ENCODE measurements at regions not wholly inside any gene's neighbourhood (a gene's known extent, or its start where the extent isn't known, plus 50 kb on each side); places are given as distances from the start of the nearest gene placed in this dataset.
A peak's percentile ranks its signal among the peaks of the same experiment; 100 is the strongest.

- peak; percentile 72 to 80 for DNase-seq
- Histone ChIP-seq H3K9ac (ENCODE audit: low read length) (no peak overlapping the region), H3K23ac (ENCODE audit: low read length) (no peak overlapping the region), H4K12ac (ENCODE audit: low read depth, low read length) (no peak overlapping the region), H3K27me3 (ENCODE audit: insufficient read depth, low read length) (no peaks in the 10 kb centered on the region), H3K27ac (ENCODE audit: low read depth, low read length) (no peak overlapping the region), H2AK5ac (ENCODE audit: low read length) (no peak overlapping the region), H3K36me3 (ENCODE audit: control insufficient read depth in 1 of 2, insufficient read depth in 2 of 2, low read length in 2 of 2) (no peaks in the 10 kb centered on the region), H3K4ac (ENCODE audit: low read depth, low read length) (no peak overlapping the region), H2BK5ac (ENCODE audit: low read depth, low read length, poor library complexity) (no peak overlapping the region), H2BK120ac (ENCODE audit: insufficient read depth, low read length, poor library complexity) (no peak overlapping the region), H3K9me3 (ENCODE audit: insufficient read depth, low read depth, low read length) (no peaks in the 10 kb centered on the region), H3K4me2 (ENCODE audit: low read length) (no peak overlapping the region), H4K91ac (ENCODE audit: low read depth, low read length) (no peak overlapping the region), H3K4me1 (ENCODE audit: control insufficient read depth in 1 of 2, insufficient read depth in 2 of 2, low read length in 2 of 2) (no peaks in the 10 kb centered on the region), H4K8ac (ENCODE audit: low read depth, low read length) (no peak overlapping the region), H3K4me3 (ENCODE audit: low read depth, low read length) (no peak overlapping the region), H3K79me1 (ENCODE audit: low read length) (no peaks in the 10 kb centered on the region), H3K18ac (ENCODE audit: low read length) (no peak overlapping the region), H3K14ac (ENCODE audit: low read length) (no peak overlapping the region), H2BK12ac (ENCODE audit: low read length) (no peak overlapping the region), H3K79me2 (ENCODE audit: control insufficient read depth, insufficient read depth, low read length, poor library complexity) (no peaks in the 10 kb centered on the region), H2AFZ (ENCODE audit: insufficient read depth, low read length, poor library complexity) (no peak overlapping the region)
- no CpG with 5 or more reads among the region's 8 CpGs for WGBS (ENCODE audit: extremely low coverage, insufficient coverage, insufficient read length)
Measured at GRCh38 chr5:174837919-174838902, 113.8 kb downstream of the MSX2 start.

- DNase-seq = no peak
- H4K91ac ChIP-seq (ENCODE audit: low read depth, low read length) = no peak overlapping the region
- H3K27ac ChIP-seq (ENCODE audit: low read depth, low read length) = no peak overlapping the region
- H3K18ac ChIP-seq (ENCODE audit: low read length) = no peak overlapping the region
- no peak overlapping the region for H3K4me3 ChIP-seq (ENCODE audit: low read depth, low read length)
- no peak overlapping the region for H2BK5ac ChIP-seq (ENCODE audit: low read depth, low read length, poor library complexity)
- no peaks in the 10 kb centered on the region for H3K36me3 ChIP-seq (ENCODE audit: control insufficient read depth in 1 of 2, insufficient read depth in 2 of 2, low read length in 2 of 2)
- H3K23ac ChIP-seq (ENCODE audit: low read length) = no peak overlapping the region
- H3K4ac ChIP-seq (ENCODE audit: low read depth, low read length) = no peak overlapping the region
- H3K27me3 ChIP-seq (ENCODE audit: insufficient read depth, low read length) = no peaks in the 10 kb centered on the region
- H3K4me2 ChIP-seq (ENCODE audit: low read length) = no peak overlapping the region
- H2AK5ac ChIP-seq (ENCODE audit: low read length) = no peak overlapping the region
- H3K9ac ChIP-seq (ENCODE audit: low read length) = no peak overlapping the region
- H3K14ac ChIP-seq (ENCODE audit: low read length) = no peak overlapping the region
- H2BK120ac ChIP-seq (ENCODE audit: insufficient read depth, low read length, poor library complexity) = no peak overlapping the region
- H3K9me3 ChIP-seq (ENCODE audit: insufficient read depth, low read depth, low read length) = no peaks in the 10 kb centered on the region
- H2AFZ ChIP-seq (ENCODE audit: insufficient read depth, low read length, poor library complexity) = no peak overlapping the region
- no peaks in the 10 kb centered on the region for H3K79me1 ChIP-seq (ENCODE audit: low read length)
- no peak overlapping the region for H4K8ac ChIP-seq (ENCODE audit: low read depth, low read length)
- WGBS (ENCODE audit: extremely low coverage, insufficient coverage, insufficient read length) = no CpG with 5 or more reads among the region's 5 CpGs
- no peaks in the 10 kb centered on the region for H3K4me1 ChIP-seq (ENCODE audit: control insufficient read depth in 1 of 2, insufficient read depth in 2 of 2, low read length in 2 of 2)
- no peak overlapping the region for H4K12ac ChIP-seq (ENCODE audit: low read depth, low read length)
- no peak overlapping the region for H2BK12ac ChIP-seq (ENCODE audit: low read length)
- no peaks in the 10 kb centered on the region for H3K79me2 ChIP-seq (ENCODE audit: control insufficient read depth, insufficient read depth, low read length, poor library complexity)
Measured at GRCh38 chr5:174834081-174834480, 109.7 kb downstream of the MSX2 start.

- no peak overlapping the region for H3K4me3 ChIP-seq (ENCODE audit: low read depth, low read length)
- DNase-seq = no peak
- no peak overlapping the region for H2BK120ac ChIP-seq (ENCODE audit: insufficient read depth, low read length, poor library complexity)
- no peak overlapping the region for H4K12ac ChIP-seq (ENCODE audit: low read depth, low read length)
- H3K9me3 ChIP-seq (ENCODE audit: insufficient read depth, low read depth, low read length) = no peaks in the 10 kb centered on the region
- H3K79me1 ChIP-seq (ENCODE audit: low read length) = no peaks in the 10 kb centered on the region
- H2BK12ac ChIP-seq (ENCODE audit: low read length) = no peak overlapping the region
- no peak overlapping the region for H3K27ac ChIP-seq (ENCODE audit: low read depth, low read length)
- H2AK5ac ChIP-seq (ENCODE audit: low read length) = no peak overlapping the region
- H4K91ac ChIP-seq (ENCODE audit: low read depth, low read length) = no peak overlapping the region
- H3K9ac ChIP-seq (ENCODE audit: low read length) = no peak overlapping the region
- WGBS (ENCODE audit: extremely low coverage, insufficient coverage, insufficient read length) = no CpG with 5 or more reads among the region's 2 CpGs
- no peak overlapping the region for H4K8ac ChIP-seq (ENCODE audit: low read depth, low read length)
- no peaks in the 10 kb centered on the region for H3K4me1 ChIP-seq (ENCODE audit: control insufficient read depth in 1 of 2, insufficient read depth in 2 of 2, low read length in 2 of 2)
- H2AFZ ChIP-seq (ENCODE audit: insufficient read depth, low read length, poor library complexity) = no peak overlapping the region
- no peaks in the 10 kb centered on the region for H3K36me3 ChIP-seq (ENCODE audit: control insufficient read depth in 1 of 2, insufficient read depth in 2 of 2, low read length in 2 of 2)
- H3K14ac ChIP-seq (ENCODE audit: low read length) = no peak overlapping the region
- no peaks in the 10 kb centered on the region for H3K79me2 ChIP-seq (ENCODE audit: control insufficient read depth, insufficient read depth, low read length, poor library complexity)
- no peaks in the 10 kb centered on the region for H3K27me3 ChIP-seq (ENCODE audit: insufficient read depth, low read length)
- no peak overlapping the region for H3K4me2 ChIP-seq (ENCODE audit: low read length)
- no peak overlapping the region for H3K23ac ChIP-seq (ENCODE audit: low read length)
- H3K4ac ChIP-seq (ENCODE audit: low read depth, low read length) = no peak overlapping the region
- H3K18ac ChIP-seq (ENCODE audit: low read length) = no peak overlapping the region
- H2BK5ac ChIP-seq (ENCODE audit: low read depth, low read length, poor library complexity) = no peak overlapping the region
Measured at GRCh38 chr5:174832811-174833210, 108.4 kb downstream of the MSX2 start.

- Histone ChIP-seq H3K79me1 (ENCODE audit: low read length) (no peaks in the 10 kb centered on the region), H3K27ac (ENCODE audit: low read depth, low read length) (no peak overlapping the region), H3K18ac (ENCODE audit: low read length) (no peak overlapping the region), H3K4me3 (ENCODE audit: low read depth, low read length) (no peak overlapping the region), H2BK120ac (ENCODE audit: insufficient read depth, low read length, poor library complexity) (no peak overlapping the region), H2AK5ac (ENCODE audit: low read length) (no peak overlapping the region), H3K36me3 (ENCODE audit: control insufficient read depth in 1 of 2, insufficient read depth in 2 of 2, low read length in 2 of 2) (no peaks in the 10 kb centered on the region), H2BK12ac (ENCODE audit: low read length) (no peak overlapping the region), H4K91ac (ENCODE audit: low read depth, low read length) (no peak overlapping the region), H3K27me3 (ENCODE audit: insufficient read depth, low read length) (no peaks in the 10 kb centered on the region), H4K8ac (ENCODE audit: low read depth, low read length) (no peak overlapping the region), H3K23ac (ENCODE audit: low read length) (no peak overlapping the region), H3K4me2 (ENCODE audit: low read length) (no peak overlapping the region), H2AFZ (ENCODE audit: insufficient read depth, low read length, poor library complexity) (no peak overlapping the region), H3K79me2 (ENCODE audit: control insufficient read depth, insufficient read depth, low read length, poor library complexity) (no peaks in the 10 kb centered on the region), H3K9me3 (ENCODE audit: insufficient read depth, low read depth, low read length) (no peaks in the 10 kb centered on the region), H3K14ac (ENCODE audit: low read length) (no peak overlapping the region), H2BK5ac (ENCODE audit: low read depth, low read length, poor library complexity) (no peak overlapping the region), H4K12ac (ENCODE audit: low read depth, low read length) (no peak overlapping the region), H3K9ac (ENCODE audit: low read length) (no peak overlapping the region), H3K4ac (ENCODE audit: low read depth, low read length) (no peak overlapping the region), H3K4me1 (ENCODE audit: control insufficient read depth in 1 of 2, insufficient read depth in 2 of 2, low read length in 2 of 2) (no peaks in the 10 kb centered on the region)
- no CpG with 5 or more reads among the region's 3 CpGs for WGBS (ENCODE audit: extremely low coverage, insufficient coverage, insufficient read length)
- no peak for DNase-seq
Measured at GRCh38 chr5:174832025-174832424, 107.6 kb downstream of the MSX2 start.
